ENCODE measurements at regions not wholly inside any gene's neighbourhood (a gene's known extent, or its start where the extent isn't known, plus 50 kb on each side); places are given as distances from the start of the nearest gene placed in this dataset.

DNA sequence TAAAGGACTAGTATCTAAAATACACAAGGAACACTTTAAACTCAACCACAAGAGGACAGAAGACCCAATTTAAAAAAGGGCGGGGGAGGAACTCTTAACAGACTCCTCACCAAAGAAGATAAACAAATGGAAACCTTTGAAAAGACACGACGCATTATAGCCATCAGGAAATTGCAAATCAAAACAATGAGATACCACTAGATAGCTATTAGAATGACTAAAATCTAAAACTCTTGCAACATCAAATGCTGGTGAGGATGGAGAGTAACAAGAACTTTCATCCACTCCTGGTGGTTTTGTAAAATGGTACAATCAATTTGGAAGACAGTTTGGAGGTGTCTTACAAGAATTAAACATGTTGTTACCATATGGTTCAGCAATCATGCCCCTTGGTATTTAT lies 708.2 kb downstream of the BRINP3 start:
- in situ Hi-C loops (cut with HindIII; ENCODE audit: low sequenced_read_pairs): no loop called here
- DNase-seq (ENCODE audit: low read depth, low spot score): peak; percentile 8
- no peak overlapping the region for H3K4me3 ChIP-seq (ENCODE audit: low read depth, low read length)
- TF ChIP-seq, protein P1, sequence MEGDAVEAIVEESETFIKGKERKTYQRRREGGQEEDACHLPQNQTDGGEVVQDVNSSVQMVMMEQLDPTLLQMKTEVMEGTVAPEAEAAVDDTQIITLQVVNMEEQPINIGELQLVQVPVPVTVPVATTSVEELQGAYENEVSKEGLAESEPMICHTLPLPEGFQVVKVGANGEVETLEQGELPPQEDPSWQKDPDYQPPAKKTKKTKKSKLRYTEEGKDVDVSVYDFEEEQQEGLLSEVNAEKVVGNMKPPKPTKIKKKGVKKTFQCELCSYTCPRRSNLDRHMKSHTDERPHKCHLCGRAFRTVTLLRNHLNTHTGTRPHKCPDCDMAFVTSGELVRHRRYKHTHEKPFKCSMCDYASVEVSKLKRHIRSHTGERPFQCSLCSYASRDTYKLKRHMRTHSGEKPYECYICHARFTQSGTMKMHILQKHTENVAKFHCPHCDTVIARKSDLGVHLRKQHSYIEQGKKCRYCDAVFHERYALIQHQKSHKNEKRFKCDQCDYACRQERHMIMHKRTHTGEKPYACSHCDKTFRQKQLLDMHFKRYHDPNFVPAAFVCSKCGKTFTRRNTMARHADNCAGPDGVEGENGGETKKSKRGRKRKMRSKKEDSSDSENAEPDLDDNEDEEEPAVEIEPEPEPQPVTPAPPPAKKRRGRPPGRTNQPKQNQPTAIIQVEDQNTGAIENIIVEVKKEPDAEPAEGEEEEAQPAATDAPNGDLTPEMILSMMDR (IDR thresholded peaks at IDR 0.05; ENCODE audit: low read depth, low read length): no peak

DNA sequence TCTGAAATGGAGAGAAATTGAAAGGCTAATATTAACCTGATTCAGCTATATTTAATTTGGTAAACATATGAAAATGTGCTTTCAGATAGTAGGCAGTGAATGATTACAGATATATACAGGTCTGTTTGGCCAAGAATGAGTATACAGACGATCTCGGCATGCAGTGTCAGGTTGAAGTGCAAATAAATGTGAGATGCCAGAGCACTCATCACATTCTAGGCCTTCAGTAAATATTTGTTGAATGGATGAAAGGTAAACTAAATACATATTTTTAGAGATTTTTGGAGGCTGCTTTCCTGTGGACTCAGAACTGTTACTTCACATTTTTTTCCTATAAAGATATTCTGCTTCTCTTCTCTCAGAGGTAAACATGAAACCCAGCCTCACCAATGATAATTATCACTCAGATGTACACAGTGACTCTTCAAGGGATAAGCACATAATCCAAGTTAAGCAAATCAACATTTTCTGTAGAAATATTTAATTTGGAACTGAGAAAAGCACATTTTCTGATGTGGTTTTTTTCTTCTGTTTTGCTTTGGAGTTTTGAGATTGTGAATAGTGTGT lies 702.9 kb downstream of the BRINP3 start:
- TF ChIP-seq, protein P1 (IDR thresholded peaks at IDR 0.05; ENCODE audit: low read depth, low read length): no peak
- H3K4me3 ChIP-seq (ENCODE audit: low read depth, low read length): no peak overlapping the region
- DNase-seq (ENCODE audit: low read depth, low spot score): no peak
- in situ Hi-C loops (cut with HindIII; ENCODE audit: low sequenced_read_pairs): no loop called here

DNA sequence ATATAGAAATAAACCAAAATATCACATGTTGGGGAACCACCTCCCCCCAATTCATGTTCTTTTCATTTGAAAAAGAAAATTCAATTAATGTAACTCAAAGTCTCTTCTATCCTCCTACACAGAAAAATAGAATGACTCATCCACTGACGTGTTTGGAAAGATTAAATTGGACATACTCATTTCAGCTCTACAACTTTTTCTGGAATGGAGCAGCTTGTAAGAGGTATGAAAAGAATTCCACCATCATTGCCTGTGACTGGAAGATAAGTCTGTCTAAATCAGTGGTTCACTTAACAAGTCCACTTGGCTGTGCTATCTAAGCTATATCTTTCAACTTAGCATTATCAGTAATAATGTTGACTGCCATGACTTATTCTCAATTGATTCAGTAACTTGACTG lies 702.3 kb downstream of the BRINP3 start:
- no peak overlapping the region for H3K4me3 ChIP-seq (ENCODE audit: low read depth, low read length)
- TF ChIP-seq, protein P1 (IDR thresholded peaks at IDR 0.05; ENCODE audit: low read depth, low read length): no peak
- DNase-seq (ENCODE audit: low read depth, low spot score): peak; percentile 86
- in situ Hi-C loops (cut with HindIII; ENCODE audit: low sequenced_read_pairs): no loop called here

DNA sequence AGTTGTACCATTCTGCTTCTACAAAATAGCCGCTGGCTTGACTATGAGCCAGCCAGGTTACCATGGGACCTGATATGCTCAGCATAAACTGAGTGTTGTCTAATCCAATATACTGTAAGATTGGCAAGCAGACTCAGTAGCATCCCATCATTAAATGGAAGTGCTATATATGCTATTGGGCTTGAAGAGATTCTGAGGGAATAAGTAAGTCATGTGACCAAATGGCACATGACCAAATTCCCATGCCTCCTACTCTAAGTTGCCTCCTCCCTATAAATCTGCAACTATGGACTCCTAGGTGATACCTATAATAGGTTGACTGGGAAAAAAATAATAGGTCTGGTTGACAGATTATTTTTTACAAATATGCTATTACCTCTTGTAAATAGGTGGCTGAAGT lies 698.6 kb downstream of the BRINP3 start:
- no peak for DNase-seq (ENCODE audit: low read depth, low spot score)
- TF ChIP-seq, protein P1 (IDR thresholded peaks at IDR 0.05; ENCODE audit: low read depth, low read length): no peak
- H3K4me3 ChIP-seq (ENCODE audit: low read depth, low read length): no peak overlapping the region
- in situ Hi-C loops (cut with HindIII; ENCODE audit: low sequenced_read_pairs): no loop called here

DNA sequence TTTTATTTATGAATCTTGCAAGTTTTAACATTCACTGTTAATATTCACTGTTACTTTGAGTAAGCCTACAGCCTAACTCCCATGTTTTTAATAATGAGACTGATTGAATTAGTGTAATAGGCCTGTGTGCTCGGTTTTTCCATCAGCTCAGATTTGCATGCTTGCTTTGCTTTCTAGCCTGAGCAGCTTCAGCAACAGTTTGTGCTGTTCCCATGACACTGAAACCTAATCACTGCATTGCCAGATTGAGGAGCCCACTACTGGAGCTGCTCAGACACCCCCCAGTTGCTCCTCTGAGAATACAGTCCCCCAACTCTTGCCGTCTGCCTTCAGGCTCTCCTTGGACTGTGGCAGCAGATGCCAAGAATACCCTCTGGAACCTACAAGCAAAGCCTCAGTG lies 695.4 kb downstream of the BRINP3 start:
- no peak for DNase-seq (ENCODE audit: low read depth, low spot score)
- in situ Hi-C loops (cut with HindIII; ENCODE audit: low sequenced_read_pairs): no loop called here
- TF ChIP-seq, protein P1 (IDR thresholded peaks at IDR 0.05; ENCODE audit: low read depth, low read length): no peak
- H3K4me3 ChIP-seq (ENCODE audit: low read depth, low read length): no peak overlapping the region

DNA sequence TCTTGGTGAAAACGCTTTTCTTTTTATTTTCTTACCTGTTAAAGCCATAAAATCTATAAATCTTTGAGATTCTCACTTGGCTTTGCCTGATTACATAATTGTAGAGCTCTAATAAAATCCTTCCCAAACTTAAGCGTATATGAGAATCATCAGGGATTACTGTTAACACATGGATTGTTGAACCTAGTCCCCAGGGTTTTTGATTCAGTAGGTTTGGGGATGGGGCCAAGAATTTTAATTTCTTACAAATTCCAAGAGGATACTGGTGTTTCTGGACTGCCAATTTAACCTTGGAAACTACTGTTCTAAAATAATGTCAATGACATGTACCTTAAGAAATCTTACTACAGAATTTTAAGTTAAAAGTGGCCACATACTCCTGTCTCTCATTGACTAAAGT lies 694.2 kb downstream of the BRINP3 start:
- DNase-seq (ENCODE audit: low read depth, low spot score): no peak

More for the DNA sequence above, 694.2 kb downstream of the BRINP3 start:
- in situ Hi-C loops (cut with HindIII; ENCODE audit: low sequenced_read_pairs): no loop called here
- TF ChIP-seq, protein P1 (IDR thresholded peaks at IDR 0.05; ENCODE audit: low read depth, low read length): no peak
- no peak overlapping the region for H3K4me3 ChIP-seq (ENCODE audit: low read depth, low read length)

Data from astrocyte of the spinal cord (primary cell).